ENCODE measurements at regions not wholly inside any gene's neighbourhood (a gene's known extent, or its start where the extent isn't known, plus 50 kb on each side); places are given as distances from the start of the nearest gene placed in this dataset.

DNA sequence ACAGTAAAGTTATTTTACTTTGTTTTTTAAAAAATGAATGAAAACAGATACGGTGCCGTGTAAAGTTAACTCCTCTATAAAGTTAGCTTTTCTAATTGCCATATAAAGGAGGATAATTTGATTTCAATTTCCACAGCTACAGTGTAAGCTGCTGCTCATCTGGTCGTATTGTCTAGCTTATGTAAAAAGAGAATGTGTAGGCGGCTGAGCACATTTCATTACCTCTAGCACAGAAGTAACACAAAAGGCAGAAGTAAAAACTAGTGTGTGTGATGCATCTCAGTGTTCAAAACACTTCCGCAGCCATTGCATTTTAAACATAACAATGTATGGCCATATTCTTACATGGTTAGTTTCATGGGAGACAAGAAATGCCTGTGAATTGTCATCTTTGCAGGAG, 105.0 kb upstream of the P2RY1 start:
- TF ChIP-seq, protein P1, sequence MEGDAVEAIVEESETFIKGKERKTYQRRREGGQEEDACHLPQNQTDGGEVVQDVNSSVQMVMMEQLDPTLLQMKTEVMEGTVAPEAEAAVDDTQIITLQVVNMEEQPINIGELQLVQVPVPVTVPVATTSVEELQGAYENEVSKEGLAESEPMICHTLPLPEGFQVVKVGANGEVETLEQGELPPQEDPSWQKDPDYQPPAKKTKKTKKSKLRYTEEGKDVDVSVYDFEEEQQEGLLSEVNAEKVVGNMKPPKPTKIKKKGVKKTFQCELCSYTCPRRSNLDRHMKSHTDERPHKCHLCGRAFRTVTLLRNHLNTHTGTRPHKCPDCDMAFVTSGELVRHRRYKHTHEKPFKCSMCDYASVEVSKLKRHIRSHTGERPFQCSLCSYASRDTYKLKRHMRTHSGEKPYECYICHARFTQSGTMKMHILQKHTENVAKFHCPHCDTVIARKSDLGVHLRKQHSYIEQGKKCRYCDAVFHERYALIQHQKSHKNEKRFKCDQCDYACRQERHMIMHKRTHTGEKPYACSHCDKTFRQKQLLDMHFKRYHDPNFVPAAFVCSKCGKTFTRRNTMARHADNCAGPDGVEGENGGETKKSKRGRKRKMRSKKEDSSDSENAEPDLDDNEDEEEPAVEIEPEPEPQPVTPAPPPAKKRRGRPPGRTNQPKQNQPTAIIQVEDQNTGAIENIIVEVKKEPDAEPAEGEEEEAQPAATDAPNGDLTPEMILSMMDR (IDR thresholded peaks at IDR 0.05; ENCODE audit: unreplicated experiment): no peak
- H3K27ac Mint-ChIP-seq (ENCODE audit: unreplicated experiment): no peak overlapping the region
- CTCF ChIA-PET: no interaction called here
- no TSS peak for BruUV-seq (replicated peaks)
- DNase-seq: no peak
- no peaks in the 10 kb centered on the region for H3K27me3 Mint-ChIP-seq (ENCODE audit: unreplicated experiment)
- no peak overlapping the region for H3K4me3 Mint-ChIP-seq (ENCODE audit: low read depth, unreplicated experiment)
- no peaks in the 10 kb centered on the region for H3K4me1 Mint-ChIP-seq (ENCODE audit: low read depth, unreplicated experiment)
- H3K36me3 Mint-ChIP-seq (ENCODE audit: insufficient read depth, unreplicated experiment): no peaks in the 10 kb centered on the region
- intact Hi-C loops (cut with micrococcal nuclease; ENCODE audit: unreplicated experiment): no loop called here
- H3K9me3 Mint-ChIP-seq (ENCODE audit: low read depth, unreplicated experiment): no peaks in the 10 kb centered on the region

DNA sequence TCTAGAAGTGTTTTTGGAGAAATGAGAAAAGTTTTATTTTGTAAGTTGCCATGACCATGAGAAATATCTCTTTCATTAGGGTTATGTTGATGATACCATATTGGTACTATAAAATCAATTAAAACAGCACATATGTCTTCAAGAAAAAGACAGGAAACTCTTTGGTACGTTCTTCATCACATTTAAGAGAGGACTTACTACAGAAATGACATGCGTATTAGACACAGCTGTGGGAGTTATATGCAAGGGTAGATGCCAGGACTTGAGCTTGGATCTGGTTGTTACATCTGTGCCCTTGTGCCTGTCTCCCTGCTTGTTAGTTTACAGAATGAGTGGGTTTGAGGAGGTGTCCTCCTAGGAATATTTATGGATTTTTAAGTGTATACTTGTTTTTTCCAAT, 103.4 kb upstream of the P2RY1 start:
- no TSS peak for BruUV-seq (replicated peaks)
- no peak for DNase-seq
- Mint-ChIP-seq H3K36me3 (ENCODE audit: insufficient read depth, unreplicated experiment) (no peaks in the 10 kb centered on the region), H3K27ac (ENCODE audit: unreplicated experiment) (no peak overlapping the region), H3K4me1 (ENCODE audit: low read depth, unreplicated experiment) (peaks cover 4% of the 10 kb centered on the region), H3K27me3 (ENCODE audit: unreplicated experiment) (no peaks in the 10 kb centered on the region), H3K4me3 (ENCODE audit: low read depth, unreplicated experiment) (no peak overlapping the region), H3K9me3 (ENCODE audit: low read depth, unreplicated experiment) (no peaks in the 10 kb centered on the region)
- TF ChIP-seq, protein P1 (IDR thresholded peaks at IDR 0.05; ENCODE audit: unreplicated experiment): no peak
- intact Hi-C loops (cut with micrococcal nuclease; ENCODE audit: unreplicated experiment): no loop called here
- CTCF ChIA-PET: no interaction called here

DNA sequence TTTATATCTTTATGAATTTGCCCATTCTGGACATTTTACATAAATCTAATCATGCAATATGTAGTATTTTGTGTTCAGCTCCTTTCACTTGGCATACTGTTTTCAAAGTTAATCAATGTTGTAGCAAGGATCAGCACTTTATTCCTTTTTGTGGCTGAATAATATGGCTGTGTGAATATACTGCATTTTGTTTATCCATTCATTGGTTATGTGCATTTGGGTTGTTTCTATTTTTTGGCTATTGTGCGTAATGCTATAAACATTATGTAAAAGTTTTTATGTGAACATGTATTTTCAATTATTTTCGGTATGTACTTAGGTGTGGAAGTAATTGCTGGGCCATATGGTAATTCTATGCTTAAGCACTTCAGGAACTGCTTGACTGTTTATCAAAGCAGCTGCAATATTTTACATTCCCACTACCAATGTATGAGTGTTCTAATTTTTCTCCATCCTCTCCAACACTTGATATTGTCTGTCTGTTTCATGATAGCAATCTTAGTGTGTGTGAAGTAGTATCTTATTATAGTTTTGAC, 101.3 kb upstream of the P2RY1 start:
- BruUV-seq (replicated peaks): no TSS peak

DNA sequence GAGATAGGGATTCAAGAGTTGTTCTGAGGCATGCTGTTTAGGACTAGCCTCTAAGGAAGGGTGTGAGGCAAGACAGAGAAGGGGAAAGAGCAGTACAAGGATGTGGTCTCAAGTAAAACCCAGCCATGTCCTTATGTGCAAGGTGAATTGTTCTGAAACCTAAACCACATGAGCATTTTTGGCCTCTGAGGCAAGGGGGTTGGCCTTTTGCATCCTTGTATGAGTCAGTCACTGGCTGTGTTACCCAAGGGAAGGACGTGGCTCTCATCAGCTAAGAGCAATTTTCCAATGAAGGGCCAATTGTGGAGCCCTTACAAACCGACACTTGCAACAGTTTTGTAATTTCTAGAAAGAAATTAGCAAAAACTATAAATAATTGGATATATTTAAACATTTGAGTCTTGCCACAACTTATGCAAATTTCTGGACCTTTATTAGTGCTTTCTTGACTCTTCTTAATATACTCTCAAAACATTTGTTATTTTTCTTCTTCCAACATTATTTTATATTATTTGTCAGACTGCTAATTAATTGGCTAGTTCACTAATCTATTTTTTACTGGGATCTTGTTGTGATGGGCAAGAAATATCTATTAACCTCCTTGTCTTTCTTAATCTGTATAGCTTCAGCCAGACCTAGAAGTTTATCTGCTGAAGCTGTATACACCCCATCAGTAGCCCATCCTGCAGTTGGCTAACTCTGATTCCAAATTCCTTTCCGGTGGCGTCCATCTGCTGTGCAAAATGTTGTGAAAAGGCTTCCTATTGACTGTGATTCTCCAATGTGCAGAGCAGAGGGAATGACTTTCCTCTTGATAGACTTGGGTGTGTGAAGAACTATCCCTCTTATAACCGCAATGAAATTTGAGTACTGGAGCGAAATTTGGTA, 97.7 kb upstream of the P2RY1 start:
- intact Hi-C loops (cut with micrococcal nuclease; ENCODE audit: unreplicated experiment): no loop called here
- H3K36me3 Mint-ChIP-seq (ENCODE audit: insufficient read depth, unreplicated experiment): no peaks in the 10 kb centered on the region
- H3K27ac Mint-ChIP-seq (ENCODE audit: unreplicated experiment): peak overlapping the region; percentile 27
- DNase-seq: peak; percentile 81
- H3K4me1 Mint-ChIP-seq (ENCODE audit: low read depth, unreplicated experiment): peaks cover 17% of the 10 kb centered on the region
- H3K4me3 Mint-ChIP-seq (ENCODE audit: low read depth, unreplicated experiment): no peak overlapping the region
- no peaks in the 10 kb centered on the region for H3K9me3 Mint-ChIP-seq (ENCODE audit: low read depth, unreplicated experiment)
- H3K27me3 Mint-ChIP-seq (ENCODE audit: unreplicated experiment): no peaks in the 10 kb centered on the region
- BruUV-seq (replicated peaks): no TSS peak
- CTCF ChIA-PET: interaction anchor here (0.9 to 1.1 kb wide), 2 partner anchors 88 to 98 kb away, joined by 3 read pairs; partner anchors contain the start of gene P2RY1
- TF ChIP-seq, protein P1 (IDR thresholded peaks at IDR 0.05; ENCODE audit: unreplicated experiment): no peak

More for the DNA sequence above, 101.3 kb upstream of the P2RY1 start:
- Mint-ChIP-seq H3K4me3 (ENCODE audit: low read depth, unreplicated experiment) (no peak overlapping the region), H3K4me1 (ENCODE audit: low read depth, unreplicated experiment) (peaks cover 17% of the 10 kb centered on the region), H3K27me3 (ENCODE audit: unreplicated experiment) (no peaks in the 10 kb centered on the region), H3K9me3 (ENCODE audit: low read depth, unreplicated experiment) (no peaks in the 10 kb centered on the region), H3K36me3 (ENCODE audit: insufficient read depth, unreplicated experiment) (no peaks in the 10 kb centered on the region), H3K27ac (ENCODE audit: unreplicated experiment) (no peak overlapping the region)
- intact Hi-C loops (cut with micrococcal nuclease; ENCODE audit: unreplicated experiment): no loop called here
- DNase-seq: no peak
- TF ChIP-seq, protein P1 (IDR thresholded peaks at IDR 0.05; ENCODE audit: unreplicated experiment): no peak
- CTCF ChIA-PET: no interaction called here

Data from Calu3 (cell line).